ENCODE measurements at regions not wholly inside any gene's neighbourhood (a gene's known extent, or its start where the extent isn't known, plus 50 kb on each side); places are given as distances from the start of the nearest gene placed in this dataset.

DNA sequence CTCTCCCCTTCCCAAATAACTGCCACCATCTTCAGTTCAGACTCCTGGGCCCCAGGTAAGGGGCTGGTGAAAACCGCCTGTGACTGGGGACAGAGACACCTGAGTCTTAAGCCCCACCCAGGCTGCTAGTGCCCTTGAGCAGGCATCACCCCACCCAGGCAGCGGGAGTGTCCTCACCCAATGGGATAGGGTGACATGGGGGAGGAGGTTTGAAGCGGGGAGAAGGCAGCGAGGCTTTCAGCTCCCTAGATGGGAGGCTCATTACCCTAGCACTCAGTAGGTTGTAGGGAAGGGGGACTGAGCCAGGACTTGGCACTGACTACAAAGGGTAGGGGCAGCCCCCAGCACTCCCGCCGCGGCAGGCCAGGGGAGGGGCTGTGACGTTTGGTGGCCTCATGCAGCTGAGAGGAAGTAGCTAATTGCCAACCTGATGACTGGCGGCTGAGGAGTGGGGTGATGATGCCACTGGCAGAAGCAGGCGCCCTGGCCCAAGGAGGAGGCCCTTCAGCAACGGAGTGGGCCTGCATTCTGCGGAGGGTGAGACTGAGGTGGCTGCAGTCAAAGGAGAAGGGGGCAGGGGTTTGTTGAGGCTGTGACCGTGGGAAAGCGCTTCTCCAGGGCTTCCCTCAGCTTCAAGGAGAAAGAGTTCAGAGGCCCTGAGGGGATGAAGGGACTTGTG lies 126.9 kb downstream of the MRPL14 start (continued):
- TF ChIP-seq, protein P1, sequence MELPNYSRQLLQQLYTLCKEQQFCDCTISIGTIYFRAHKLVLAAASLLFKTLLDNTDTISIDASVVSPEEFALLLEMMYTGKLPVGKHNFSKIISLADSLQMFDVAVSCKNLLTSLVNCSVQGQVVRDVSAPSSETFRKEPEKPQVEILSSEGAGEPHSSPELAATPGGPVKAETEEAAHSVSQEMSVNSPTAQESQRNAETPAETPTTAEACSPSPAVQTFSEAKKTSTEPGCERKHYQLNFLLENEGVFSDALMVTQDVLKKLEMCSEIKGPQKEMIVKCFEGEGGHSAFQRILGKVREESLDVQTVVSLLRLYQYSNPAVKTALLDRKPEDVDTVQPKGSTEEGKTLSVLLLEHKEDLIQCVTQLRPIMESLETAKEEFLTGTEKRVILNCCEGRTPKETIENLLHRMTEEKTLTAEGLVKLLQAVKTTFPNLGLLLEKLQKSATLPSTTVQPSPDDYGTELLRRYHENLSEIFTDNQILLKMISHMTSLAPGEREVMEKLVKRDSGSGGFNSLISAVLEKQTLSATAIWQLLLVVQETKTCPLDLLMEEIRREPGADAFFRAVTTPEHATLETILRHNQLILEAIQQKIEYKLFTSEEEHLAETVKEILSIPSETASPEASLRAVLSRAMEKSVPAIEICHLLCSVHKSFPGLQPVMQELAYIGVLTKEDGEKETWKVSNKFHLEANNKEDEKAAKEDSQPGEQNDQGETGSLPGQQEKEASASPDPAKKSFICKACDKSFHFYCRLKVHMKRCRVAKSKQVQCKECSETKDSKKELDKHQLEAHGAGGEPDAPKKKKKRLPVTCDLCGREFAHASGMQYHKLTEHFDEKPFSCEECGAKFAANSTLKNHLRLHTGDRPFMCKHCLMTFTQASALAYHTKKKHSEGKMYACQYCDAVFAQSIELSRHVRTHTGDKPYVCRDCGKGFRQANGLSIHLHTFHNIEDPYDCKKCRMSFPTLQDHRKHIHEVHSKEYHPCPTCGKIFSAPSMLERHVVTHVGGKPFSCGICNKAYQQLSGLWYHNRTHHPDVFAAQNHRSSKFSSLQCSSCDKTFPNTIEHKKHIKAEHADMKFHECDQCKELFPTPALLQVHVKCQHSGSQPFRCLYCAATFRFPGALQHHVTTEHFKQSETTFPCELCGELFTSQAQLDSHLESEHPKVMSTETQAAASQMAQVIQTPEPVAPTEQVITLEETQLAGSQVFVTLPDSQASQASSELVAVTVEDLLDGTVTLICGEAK (IDR thresholded peaks at IDR 0.05; ENCODE audit: borderline replicate concordance): peak; percentile 27; the same call in 1 of the 2 replicates
- TF ChIP-seq RAD51 (IDR thresholded peaks at IDR 0.05): no peak
- TF ChIP-seq PAX8 (IDR thresholded peaks at IDR 0.05): no peak
- no peak for TF ChIP-seq POLR2AphosphoS5 (IDR thresholded peaks at IDR 0.05; ENCODE audit: low read length)
- no peak for TF ChIP-seq MEF2B (IDR thresholded peaks at IDR 0.05; ENCODE audit: partially characterized antibody, poor library complexity, severe bottlenecking)
- TF ChIP-seq SREBF2 (IDR thresholded peaks at IDR 0.05; ENCODE audit: low read length): no peak; the same call in 1 of the 2 replicates
- TF ChIP-seq RELA (IDR thresholded peaks at IDR 0.05; ENCODE audit: borderline replicate concordance, partially characterized antibody): peak; percentile 67
- TF ChIP-seq, protein P2, sequence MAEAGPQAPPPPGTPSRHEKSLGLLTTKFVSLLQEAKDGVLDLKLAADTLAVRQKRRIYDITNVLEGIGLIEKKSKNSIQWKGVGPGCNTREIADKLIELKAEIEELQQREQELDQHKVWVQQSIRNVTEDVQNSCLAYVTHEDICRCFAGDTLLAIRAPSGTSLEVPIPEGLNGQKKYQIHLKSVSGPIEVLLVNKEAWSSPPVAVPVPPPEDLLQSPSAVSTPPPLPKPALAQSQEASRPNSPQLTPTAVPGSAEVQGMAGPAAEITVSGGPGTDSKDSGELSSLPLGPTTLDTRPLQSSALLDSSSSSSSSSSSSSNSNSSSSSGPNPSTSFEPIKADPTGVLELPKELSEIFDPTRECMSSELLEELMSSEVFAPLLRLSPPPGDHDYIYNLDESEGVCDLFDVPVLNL (IDR thresholded peaks at IDR 0.05; ENCODE audit: low read depth, low read length): peak; percentile 20; the same call in 1 of the 2 replicates
- TF ChIP-seq TCF7 (IDR thresholded peaks at IDR 0.05; ENCODE audit: borderline replicate concordance): no peak
- TF ChIP-seq IKZF2 (IDR thresholded peaks at IDR 0.05): peak; percentile 61 to 68; a peak in 2 of 4 replicates
- TF ChIP-seq BHLHE40 (IDR thresholded peaks at IDR 0.05; ENCODE audit: borderline replicate concordance in 1 of 2, low read depth in 2 of 2, low read length in 1 of 2): peak in 1 of 2 experiments; percentile 74; a peak in 3 of 4 replicates
- TF ChIP-seq ZBED1 (IDR thresholded peaks at IDR 0.05; ENCODE audit: borderline replicate concordance): no peak
- TF ChIP-seq, protein P3, sequence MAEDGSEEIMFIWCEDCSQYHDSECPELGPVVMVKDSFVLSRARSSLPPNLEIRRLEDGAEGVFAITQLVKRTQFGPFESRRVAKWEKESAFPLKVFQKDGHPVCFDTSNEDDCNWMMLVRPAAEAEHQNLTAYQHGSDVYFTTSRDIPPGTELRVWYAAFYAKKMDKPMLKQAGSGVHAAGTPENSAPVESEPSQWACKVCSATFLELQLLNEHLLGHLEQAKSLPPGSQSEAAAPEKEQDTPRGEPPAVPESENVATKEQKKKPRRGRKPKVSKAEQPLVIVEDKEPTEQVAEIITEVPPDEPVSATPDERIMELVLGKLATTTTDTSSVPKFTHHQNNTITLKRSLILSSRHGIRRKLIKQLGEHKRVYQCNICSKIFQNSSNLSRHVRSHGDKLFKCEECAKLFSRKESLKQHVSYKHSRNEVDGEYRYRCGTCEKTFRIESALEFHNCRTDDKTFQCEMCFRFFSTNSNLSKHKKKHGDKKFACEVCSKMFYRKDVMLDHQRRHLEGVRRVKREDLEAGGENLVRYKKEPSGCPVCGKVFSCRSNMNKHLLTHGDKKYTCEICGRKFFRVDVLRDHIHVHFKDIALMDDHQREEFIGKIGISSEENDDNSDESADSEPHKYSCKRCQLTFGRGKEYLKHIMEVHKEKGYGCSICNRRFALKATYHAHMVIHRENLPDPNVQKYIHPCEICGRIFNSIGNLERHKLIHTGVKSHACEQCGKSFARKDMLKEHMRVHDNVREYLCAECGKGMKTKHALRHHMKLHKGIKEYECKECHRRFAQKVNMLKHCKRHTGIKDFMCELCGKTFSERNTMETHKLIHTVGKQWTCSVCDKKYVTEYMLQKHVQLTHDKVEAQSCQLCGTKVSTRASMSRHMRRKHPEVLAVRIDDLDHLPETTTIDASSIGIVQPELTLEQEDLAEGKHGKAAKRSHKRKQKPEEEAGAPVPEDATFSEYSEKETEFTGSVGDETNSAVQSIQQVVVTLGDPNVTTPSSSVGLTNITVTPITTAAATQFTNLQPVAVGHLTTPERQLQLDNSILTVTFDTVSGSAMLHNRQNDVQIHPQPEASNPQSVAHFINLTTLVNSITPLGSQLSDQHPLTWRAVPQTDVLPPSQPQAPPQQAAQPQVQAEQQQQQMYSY (CRISPR knock-in tag; IDR thresholded peaks at IDR 0.05): no peak
- TF ChIP-seq, protein P4, sequence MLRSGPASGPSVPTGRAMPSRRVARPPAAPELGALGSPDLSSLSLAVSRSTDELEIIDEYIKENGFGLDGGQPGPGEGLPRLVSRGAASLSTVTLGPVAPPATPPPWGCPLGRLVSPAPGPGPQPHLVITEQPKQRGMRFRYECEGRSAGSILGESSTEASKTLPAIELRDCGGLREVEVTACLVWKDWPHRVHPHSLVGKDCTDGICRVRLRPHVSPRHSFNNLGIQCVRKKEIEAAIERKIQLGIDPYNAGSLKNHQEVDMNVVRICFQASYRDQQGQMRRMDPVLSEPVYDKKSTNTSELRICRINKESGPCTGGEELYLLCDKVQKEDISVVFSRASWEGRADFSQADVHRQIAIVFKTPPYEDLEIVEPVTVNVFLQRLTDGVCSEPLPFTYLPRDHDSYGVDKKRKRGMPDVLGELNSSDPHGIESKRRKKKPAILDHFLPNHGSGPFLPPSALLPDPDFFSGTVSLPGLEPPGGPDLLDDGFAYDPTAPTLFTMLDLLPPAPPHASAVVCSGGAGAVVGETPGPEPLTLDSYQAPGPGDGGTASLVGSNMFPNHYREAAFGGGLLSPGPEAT (IDR thresholded peaks at IDR 0.05; ENCODE audit: low read depth): peak; percentile 34; the same call in 1 of the 2 replicates
- peak; percentile 48; the same call in 1 of the 2 replicates for TF ChIP-seq SMARCA5 (IDR thresholded peaks at IDR 0.05)
- no peak for TF ChIP-seq ZNF384 (IDR thresholded peaks at IDR 0.05; ENCODE audit: borderline replicate concordance, low read depth, low read length)
- TF ChIP-seq, protein P5, sequence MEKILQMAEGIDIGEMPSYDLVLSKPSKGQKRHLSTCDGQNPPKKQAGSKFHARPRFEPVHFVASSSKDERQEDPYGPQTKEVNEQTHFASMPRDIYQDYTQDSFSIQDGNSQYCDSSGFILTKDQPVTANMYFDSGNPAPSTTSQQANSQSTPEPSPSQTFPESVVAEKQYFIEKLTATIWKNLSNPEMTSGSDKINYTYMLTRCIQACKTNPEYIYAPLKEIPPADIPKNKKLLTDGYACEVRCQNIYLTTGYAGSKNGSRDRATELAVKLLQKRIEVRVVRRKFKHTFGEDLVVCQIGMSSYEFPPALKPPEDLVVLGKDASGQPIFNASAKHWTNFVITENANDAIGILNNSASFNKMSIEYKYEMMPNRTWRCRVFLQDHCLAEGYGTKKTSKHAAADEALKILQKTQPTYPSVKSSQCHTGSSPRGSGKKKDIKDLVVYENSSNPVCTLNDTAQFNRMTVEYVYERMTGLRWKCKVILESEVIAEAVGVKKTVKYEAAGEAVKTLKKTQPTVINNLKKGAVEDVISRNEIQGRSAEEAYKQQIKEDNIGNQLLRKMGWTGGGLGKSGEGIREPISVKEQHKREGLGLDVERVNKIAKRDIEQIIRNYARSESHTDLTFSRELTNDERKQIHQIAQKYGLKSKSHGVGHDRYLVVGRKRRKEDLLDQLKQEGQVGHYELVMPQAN (conservative IDR thresholded peaks at IDR 0.05): no peak
